OCI-LY7 (cell line): ENCODE measurements at regions not wholly inside any gene's neighbourhood (a gene's known extent, or its start where the extent isn't known, plus 50 kb on each side); places are given as distances from the start of the nearest gene placed in this dataset.

ENCODE experiments used
- BruUV-seq: library from RNA; stranded (reverse); fragments of 400-500 nt; replicated peaks from 2 replicates; lab custom pipeline; 2021; lab: Mats Ljungman, UMichigan
- CTCF ChIA-PET: fragments of 300-600 bp; sonication (Branson Sonifier 250); formaldehyde crosslinking; loops from one replicate; lab custom pipeline; 2022; ENCODE audit warnings: antibody characterized with exemption; ENCODE audit not compliant: unreplicated experiment; lab: Charles Lee
- POLR2A ChIA-PET: fragments of 300-600 bp; sonication (Branson Sonifier 250); formaldehyde crosslinking; loops from one replicate; lab custom pipeline; 2022; ENCODE audit warnings: antibody characterized with exemption; lab: Charles Lee
- DNase-seq: peaks from one replicate; pipeline ENCODE4 v3.0.0-alpha.2; 2015; ENCODE audit warnings: low spot score
- H2AFZ ChIP-seq: fragments of 200-600 bp; sonication (generic), shearing (Covaris generic); 2 replicates; pipeline ENCODE4 v1.6.1; 2014; ENCODE audit warnings: mild to moderate bottlenecking, antibody characterized with exemption, low read length, moderate library complexity
- H3K27ac ChIP-seq: fragments of 200-600 bp; sonication (generic); 2 replicates; pipeline ENCODE4 v1.5.1; 2014; ENCODE audit warnings: mixed run types, low read depth, mild to moderate bottlenecking, moderate library complexity, low read length, inconsistent platforms; ENCODE audit not compliant: poor library complexity, severe bottlenecking
- H3K36me3 ChIP-seq: fragments of 200-600 bp; sonication (generic); 2 replicates; pipeline ENCODE4 v1.6.1; 2014; ENCODE audit warnings: mild to moderate bottlenecking, antibody characterized with exemption, low read length, moderate library complexity, mixed read lengths; ENCODE audit not compliant: insufficient read depth
- H3K4me1 ChIP-seq: fragments of 200-600 bp; sonication (generic); 2 replicates; pipeline ENCODE4 v1.5.1; 2014; ENCODE audit warnings: mild to moderate bottlenecking, low read length; ENCODE audit not compliant: insufficient read depth, poor library complexity, severe bottlenecking
- H3K4me2 ChIP-seq: fragments of 200-600 bp; sonication (generic); 2 replicates; pipeline ENCODE4 v1.6.1; 2014; ENCODE audit warnings: mild to moderate bottlenecking, low read length
- H3K4me3 ChIP-seq: fragments of 200-600 bp; sonication (generic); 2 replicates; pipeline ENCODE4 v1.5.1; 2014; ENCODE audit warnings: mild to moderate bottlenecking, low read depth, low read length; ENCODE audit not compliant: poor library complexity, severe bottlenecking
- H3K79me2 ChIP-seq: fragments of 200-600 bp; sonication (generic); 2 replicates; pipeline ENCODE4 v1.6.1; 2016; ENCODE audit warnings: low read depth, mild to moderate bottlenecking, low read length, moderate library complexity, mixed read lengths; ENCODE audit not compliant: insufficient read depth
- H3K9me2 ChIP-seq: fragments of 200-600 bp; sonication (generic); 2 replicates; pipeline ENCODE4 v1.6.1; 2016; ENCODE audit warnings: mild to moderate bottlenecking, low read length, mixed read lengths; ENCODE audit not compliant: insufficient read depth
- H3K9me3 ChIP-seq: fragments of 200-600 bp; sonication (generic); 2 replicates; pipeline ENCODE4 v1.6.1; 2014; ENCODE audit warnings: mild to moderate bottlenecking, mixed run types, low read length, mixed read lengths
- H4K20me1 ChIP-seq: fragments of 200-600 bp; sonication (generic); 2 replicates; pipeline ENCODE4 v1.6.1; 2014; ENCODE audit warnings: mild to moderate bottlenecking, antibody characterized with exemption, low read length, moderate library complexity, mixed read lengths; ENCODE audit not compliant: insufficient read depth
- CTCF ChIP-seq: fragments of 200-600 bp; sonication (generic); conservative IDR thresholded peaks from 2 replicates; pipeline ENCODE4 v1.5.1; 2014; ENCODE audit warnings: mild to moderate bottlenecking, antibody characterized with exemption, low read length, moderate library complexity, mixed read lengths
- EZH2phosphoT487 ChIP-seq: fragments of 200-600 bp; sonication (generic); IDR thresholded peaks from 2 replicates; pipeline ENCODE4 v1.6.1; 2018; ENCODE audit warnings: low read depth, borderline replicate concordance, mild to moderate bottlenecking, mixed run types, antibody characterized with exemption, low read length, moderate library complexity, mixed read lengths
- intact Hi-C: fragments of 100-400 bp; cut with micrococcal nuclease; formaldehyde crosslinking; loops from one replicate; pipeline ENCODE4 v1.10.0; 2022; ENCODE audit not compliant: unreplicated experiment

GRCh38 chr4:56244681-56245080 is 142.6 kb downstream of the AASDH start:
- CTCF ChIA-PET = no interaction called here
- H2AFZ ChIP-seq = no peak overlapping the region

GRCh38 chr4:56243107-56243506 is 144.2 kb downstream of the AASDH start:
- Histone ChIP-seq H3K27ac (no peak overlapping the region), H4K20me1 (no peaks in the 10 kb centered on the region), H3K4me1 (no peaks in the 10 kb centered on the region), H3K4me2 (no peak overlapping the region), H3K79me2 (no peaks in the 10 kb centered on the region), H3K4me3 (no peak overlapping the region), H3K9me2 (no peaks in the 10 kb centered on the region), H2AFZ (no peak overlapping the region), H3K9me3 (no peaks in the 10 kb centered on the region), H3K36me3 (no peaks in the 10 kb centered on the region)
- DNase-seq = no peak
- intact Hi-C loops = no loop called here
- TF ChIP-seq CTCF (no peak), EZH2phosphoT487 (no peak)
- CTCF ChIA-PET = no interaction called here
- BruUV-seq = no TSS peak
- POLR2A ChIA-PET = no interaction called here

More at GRCh38 chr4:56244681-56245080, 142.6 kb downstream of the AASDH start:
- H3K9me2 ChIP-seq = no peaks in the 10 kb centered on the region
- H3K27ac ChIP-seq = no peak overlapping the region
- TF ChIP-seq EZH2phosphoT487 (no peak), CTCF (no peak)
- BruUV-seq = no TSS peak
- no peak overlapping the region for H3K4me3 ChIP-seq
- intact Hi-C loops = no loop called here
- no peaks in the 10 kb centered on the region for H3K36me3 ChIP-seq
- DNase-seq = no peak
- no peaks in the 10 kb centered on the region for H3K4me1 ChIP-seq
- H3K79me2 ChIP-seq = no peaks in the 10 kb centered on the region
- no peaks in the 10 kb centered on the region for H4K20me1 ChIP-seq
- H3K9me3 ChIP-seq = no peaks in the 10 kb centered on the region
- H3K4me2 ChIP-seq = no peak overlapping the region
- POLR2A ChIA-PET = interaction anchor here (1.0 kb wide), 1 partner anchor 233 kb away, joined by 3 read pairs; no protein-coding TSS in a partner anchor

GRCh38 chr4:56241500-56241899 is 145.8 kb downstream of the AASDH start:
- no peaks in the 10 kb centered on the region for H4K20me1 ChIP-seq
- no peaks in the 10 kb centered on the region for H3K36me3 ChIP-seq
- CTCF ChIA-PET = no interaction called here
- no peak overlapping the region for H3K4me2 ChIP-seq
- no peaks in the 10 kb centered on the region for H3K9me2 ChIP-seq
- intact Hi-C loops = no loop called here
- H3K4me1 ChIP-seq = no peaks in the 10 kb centered on the region
- no peak overlapping the region for H3K4me3 ChIP-seq
- H3K9me3 ChIP-seq = no peaks in the 10 kb centered on the region
- DNase-seq = no peak
- BruUV-seq = no TSS peak
- H2AFZ ChIP-seq = no peak overlapping the region
- H3K79me2 ChIP-seq = no peaks in the 10 kb centered on the region
- POLR2A ChIA-PET = interaction anchor here (1.6 kb wide), 1 partner anchor 12 kb away, joined by 3 read pairs; no protein-coding TSS in a partner anchor
- TF ChIP-seq EZH2phosphoT487 (no peak), CTCF (no peak)
- no peak overlapping the region for H3K27ac ChIP-seq
